ENCODE measurements at regions not wholly inside any gene's neighbourhood (a gene's known extent, or its start where the extent isn't known, plus 50 kb on each side); places are given as distances from the start of the nearest gene placed in this dataset.
A peak's percentile ranks its signal among the peaks of the same experiment; 100 is the strongest.

DNA sequence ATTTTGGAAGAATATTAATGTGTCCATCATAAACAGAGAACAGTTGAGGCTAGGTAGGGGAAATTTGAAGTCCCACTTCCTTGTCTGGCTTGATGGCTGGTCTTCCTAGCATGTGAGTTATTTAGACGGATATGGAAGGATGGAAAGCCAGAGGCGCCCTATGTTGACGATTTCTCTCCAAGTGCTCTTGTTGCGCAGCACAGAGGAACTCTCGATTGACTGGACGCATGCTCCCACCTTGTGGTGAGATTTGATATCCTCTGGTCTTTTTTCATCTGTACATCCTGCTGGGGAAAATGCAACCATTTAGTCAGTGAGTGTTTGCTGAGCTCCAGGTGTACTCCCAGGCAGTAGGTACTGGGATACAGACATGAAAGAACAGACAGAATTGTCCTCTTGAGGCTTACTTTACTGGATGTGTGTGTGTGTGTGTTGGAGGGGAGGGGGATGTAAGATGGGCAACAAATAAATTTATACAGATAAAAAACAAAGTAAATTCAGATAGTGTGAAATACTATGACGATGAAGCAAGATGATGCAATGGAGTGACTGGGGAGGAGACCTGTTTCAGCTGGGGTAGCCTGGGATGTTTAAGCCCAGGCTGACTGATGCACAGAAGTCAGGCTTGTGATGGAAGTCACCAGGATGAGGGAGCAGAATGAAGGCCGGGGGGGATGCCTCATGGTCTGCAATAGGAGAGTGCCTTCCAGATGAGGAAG, 137.2 kb downstream of the TRIM43 start:
- intact Hi-C loops (cut with DNase I; ENCODE audit: low total_unique reads), result no loop called here
- TF ChIP-seq POLR2A (IDR thresholded peaks at IDR 0.05), result no peak
- TF ChIP-seq EP300 (IDR thresholded peaks at IDR 0.05; ENCODE audit: low read depth), result no peak
- TF ChIP-seq, protein P1, sequence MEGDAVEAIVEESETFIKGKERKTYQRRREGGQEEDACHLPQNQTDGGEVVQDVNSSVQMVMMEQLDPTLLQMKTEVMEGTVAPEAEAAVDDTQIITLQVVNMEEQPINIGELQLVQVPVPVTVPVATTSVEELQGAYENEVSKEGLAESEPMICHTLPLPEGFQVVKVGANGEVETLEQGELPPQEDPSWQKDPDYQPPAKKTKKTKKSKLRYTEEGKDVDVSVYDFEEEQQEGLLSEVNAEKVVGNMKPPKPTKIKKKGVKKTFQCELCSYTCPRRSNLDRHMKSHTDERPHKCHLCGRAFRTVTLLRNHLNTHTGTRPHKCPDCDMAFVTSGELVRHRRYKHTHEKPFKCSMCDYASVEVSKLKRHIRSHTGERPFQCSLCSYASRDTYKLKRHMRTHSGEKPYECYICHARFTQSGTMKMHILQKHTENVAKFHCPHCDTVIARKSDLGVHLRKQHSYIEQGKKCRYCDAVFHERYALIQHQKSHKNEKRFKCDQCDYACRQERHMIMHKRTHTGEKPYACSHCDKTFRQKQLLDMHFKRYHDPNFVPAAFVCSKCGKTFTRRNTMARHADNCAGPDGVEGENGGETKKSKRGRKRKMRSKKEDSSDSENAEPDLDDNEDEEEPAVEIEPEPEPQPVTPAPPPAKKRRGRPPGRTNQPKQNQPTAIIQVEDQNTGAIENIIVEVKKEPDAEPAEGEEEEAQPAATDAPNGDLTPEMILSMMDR (IDR thresholded peaks at IDR 0.05), result peak; percentile 59 to 84 (median 66)
- no peak for TF ChIP-seq POLR2AphosphoS5 (IDR thresholded peaks at IDR 0.05)
- Histone ChIP-seq H3K27ac (no peak overlapping the region), H3K4me1 (no peaks in the 10 kb centered on the region), H3K9me3 (no peaks in the 10 kb centered on the region), H3K27me3 (no peaks in the 10 kb centered on the region), H3K36me3 (no peaks in the 10 kb centered on the region), H3K4me3 (no peak overlapping the region)
- peak; percentile 69 for DNase-seq
- 22 to 78% methylated on average over 1 to 8 of the region's 8 CpGs for WGBS, 2 donors (ENCODE audit: low coverage in 1 of 2)
- in situ Hi-C loops (cut with MboI; ENCODE audit: low pct_ligation_motif_present in 1 of 4, low pct_unique_long_range_greater_than_20kb in 1 of 4, low sequenced_read_pairs in 3 of 4), result no loop called here

DNA sequence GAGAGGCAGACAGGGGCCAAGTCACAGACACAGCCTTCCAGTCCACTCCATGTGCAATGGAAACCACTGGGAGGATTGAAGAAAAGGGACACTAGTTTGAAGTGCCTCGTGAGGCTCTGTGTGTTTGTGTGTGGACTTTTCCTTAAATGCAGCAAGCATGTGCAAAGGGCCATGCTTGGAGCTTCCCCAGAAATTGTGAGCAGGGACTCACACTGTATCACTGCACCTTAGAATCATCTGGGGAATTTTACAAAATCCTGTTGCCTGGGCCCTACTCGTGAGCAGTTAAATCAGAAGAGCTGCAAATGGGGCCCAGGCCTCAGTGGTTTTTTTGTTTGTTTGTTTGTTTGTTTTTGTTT, 137.8 kb downstream of the TRIM43 start:
- TF ChIP-seq POLR2A (IDR thresholded peaks at IDR 0.05) (no peak), POLR2AphosphoS5 (IDR thresholded peaks at IDR 0.05) (no peak), EP300 (IDR thresholded peaks at IDR 0.05; ENCODE audit: low read depth) (no peak)
- TF ChIP-seq, protein P1 (IDR thresholded peaks at IDR 0.05), result no peak
- Histone ChIP-seq H3K27ac (no peak overlapping the region), H3K36me3 (no peaks in the 10 kb centered on the region), H3K4me3 (no peak overlapping the region), H3K27me3 (no peaks in the 10 kb centered on the region), H3K4me1 (no peaks in the 10 kb centered on the region), H3K9me3 (no peaks in the 10 kb centered on the region)
- 80 to 90% methylated on average over 1 to 2 of the region's 2 CpGs for WGBS, 2 donors (ENCODE audit: low coverage in 1 of 2)
- intact Hi-C loops (cut with DNase I; ENCODE audit: low total_unique reads) (no loop called here), in situ Hi-C loops (cut with MboI; ENCODE audit: low pct_ligation_motif_present in 1 of 4, low pct_unique_long_range_greater_than_20kb in 1 of 4, low sequenced_read_pairs in 3 of 4) (no loop called here)
- no peak for DNase-seq

DNA sequence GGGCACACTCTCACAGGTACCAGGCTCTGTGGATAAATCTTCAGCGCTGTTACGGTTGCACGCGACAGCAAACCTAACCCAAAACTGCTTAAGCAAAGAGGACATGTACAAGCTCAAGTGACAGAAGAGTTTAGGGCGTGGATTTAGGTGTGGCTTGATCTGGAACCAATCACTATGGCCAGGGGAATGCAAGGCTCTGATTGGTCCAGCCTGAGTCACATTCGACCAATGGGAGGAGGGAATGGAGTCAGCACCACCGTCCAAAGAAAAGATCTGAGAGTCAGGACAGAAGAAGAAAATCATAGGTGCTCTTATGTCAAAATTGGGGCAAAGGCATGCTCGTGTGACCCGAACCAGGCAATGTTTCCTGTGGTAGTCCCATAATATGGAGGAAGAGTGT, 139.0 kb downstream of the TRIM43 start:
- Histone ChIP-seq H3K27me3 (no peaks in the 10 kb centered on the region), H3K36me3 (no peaks in the 10 kb centered on the region), H3K4me3 (no peak overlapping the region), H3K9me3 (no peaks in the 10 kb centered on the region), H3K4me1 (no peaks in the 10 kb centered on the region), H3K27ac (no peak overlapping the region)
- no peak for DNase-seq
- TF ChIP-seq POLR2A (IDR thresholded peaks at IDR 0.05) (no peak), POLR2AphosphoS5 (IDR thresholded peaks at IDR 0.05) (no peak), EP300 (IDR thresholded peaks at IDR 0.05; ENCODE audit: low read depth) (no peak)
- TF ChIP-seq, protein P1 (IDR thresholded peaks at IDR 0.05), result no peak
- in situ Hi-C loops (cut with MboI; ENCODE audit: low pct_ligation_motif_present in 1 of 4, low pct_unique_long_range_greater_than_20kb in 1 of 4, low sequenced_read_pairs in 3 of 4) (no loop called here), intact Hi-C loops (cut with DNase I; ENCODE audit: low total_unique reads) (no loop called here)
- WGBS, 2 donors (ENCODE audit: low coverage in 1 of 2), result 71 to 81% methylated on average over 3 to 9 of the region's 9 CpGs

- WGBS, 2 donors (ENCODE audit: low coverage in 1 of 2), result 64 to 74% methylated on average over 6 to 8 of the region's 8 CpGs
- in situ Hi-C loops (cut with MboI; ENCODE audit: low pct_ligation_motif_present in 1 of 4, low pct_unique_long_range_greater_than_20kb in 1 of 4, low sequenced_read_pairs in 3 of 4) (no loop called here), intact Hi-C loops (cut with DNase I; ENCODE audit: low total_unique reads) (no loop called here)
- peaks cover 3% of the 10 kb centered on the region for H3K27me3 ChIP-seq
- peak overlapping the region in 1 of 4 donors; percentile 21 for H3K27ac ChIP-seq
- H3K4me1 ChIP-seq, result no peaks in the 10 kb centered on the region
- TF ChIP-seq, protein P1 (IDR thresholded peaks at IDR 0.05), result no peak
- TF ChIP-seq EP300 (IDR thresholded peaks at IDR 0.05; ENCODE audit: low read depth) (no peak), POLR2AphosphoS5 (IDR thresholded peaks at IDR 0.05) (no peak)
- no peaks in the 10 kb centered on the region for H3K36me3 ChIP-seq
- no peaks in the 10 kb centered on the region for H3K9me3 ChIP-seq
- DNase-seq, result no peak
- no peak overlapping the region for H3K4me3 ChIP-seq
These were observed 143.4 kb downstream of the TRIM43 start for GRCh38 chr2:95734976-95735890.

Measured in transverse colon (tissue), 4 donors.